Psoas muscle (tissue), 7 donors: ENCODE measurements at regions not wholly inside any gene's neighbourhood (a gene's known extent, or its start where the extent isn't known, plus 50 kb on each side); places are given as distances from the start of the nearest gene placed in this dataset.

Experiments used
- ATAC-seq, 4 donors: fragments of 200-7000 bp; cut with Tn5 transposase; one replicate each; pipeline ENCODE4 v1.9.1; 2020; ENCODE audit warnings: moderate library complexity in 3 of 4, mild to moderate bottlenecking in 2 of 4
- DNase-seq, 2 donors: peaks; one replicate each; pipeline ENCODE4 v3.0.0-alpha.2; 2020
- H3K27ac ChIP-seq: fragments of 200-600 bp; one replicate; pipeline ENCODE4 v1.8.0; 2022
- H3K27me3 ChIP-seq, 3 donors: fragments of 200-600 bp in 1 of 3; one replicate each; pipeline versions ENCODE4 v1.6.1 to v1.8.0; 2013 to 2022; ENCODE audit warnings: low read length in 2 of 3, mild to moderate bottlenecking in 2 of 3, moderate library complexity in 1 of 3; ENCODE audit not compliant: insufficient read depth in 3 of 3
- H3K36me3 ChIP-seq, 2 donors: fragments of 200-600 bp in 1 of 2; one replicate each; pipeline versions ENCODE4 v1.6.1 to v1.8.0; 2013 to 2022; ENCODE audit warnings: low read depth in 1 of 2, mild to moderate bottlenecking in 1 of 2, moderate library complexity in 1 of 2; ENCODE audit not compliant: insufficient read depth in 1 of 2
- H3K4me1 ChIP-seq: fragments of 200-600 bp; one replicate; pipeline ENCODE4 v1.8.0; 2022
- H3K4me3 ChIP-seq: fragments of 200-600 bp; one replicate; pipeline ENCODE4 v1.8.0; 2022; ENCODE audit warnings: mild to moderate bottlenecking
- H3K9me3 ChIP-seq: fragments of 200-600 bp; one replicate; pipeline ENCODE4 v1.8.0; 2022
- WGBS, 3 donors: extraction: QIAGEN DNeasy Blood & Tissue Kit; methylation state at CpG; one replicate each; pipeline versions ENCODE4 v1.1.6 to v1.1.7; 2013; 5-methylcytosine and 5-hydroxymethylcytosine counted together
- intact Hi-C, 2 donors: fragments of 100-400 bp; cut with DNase I; formaldehyde crosslinking; loops; one replicate each; pipeline versions ENCODE4 v1.11.0 to v1.14.2; 2022
- TF ChIP-seq, protein P1 (sequence below): fragments of 200-600 bp; IDR thresholded peaks from one replicate; pipeline ENCODE4 v1.8.0; 2022; ENCODE audit warnings: antibody characterized with exemption
- donor health status: healthy with polysubstance abuse.
- donor health status: DM: no; HTN: no; CAD: no; lungs with moderate emphysema.
- donor health status: Bipolar disorder and iron deficiency.
- donor health status: healthy.
- donor health status: DM: yes; HTN: yes; CAD: no.
- donor health status: DM: no; HTN: no; CAD: no.
- donor health status: DM: yes; HTN: yes; CAD: no.

DNA sequence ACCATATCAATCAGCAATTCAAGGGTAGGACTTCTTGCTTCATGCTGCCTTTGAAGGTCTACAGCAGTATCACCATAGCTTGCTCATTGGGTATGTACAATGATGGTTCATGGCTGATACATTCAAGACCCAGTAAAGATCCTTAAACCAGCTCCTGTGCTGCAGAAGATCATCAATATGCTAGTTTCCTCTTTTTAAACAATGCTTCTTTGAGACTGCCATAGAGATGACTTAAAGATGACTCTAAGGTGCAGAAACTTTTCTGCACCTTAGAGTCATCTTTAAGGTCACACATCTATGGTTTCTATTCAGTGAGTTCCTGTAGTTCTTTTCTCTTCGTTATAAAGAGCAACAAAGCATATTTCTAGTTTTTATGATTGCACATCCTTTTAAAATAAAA lies 102.8 kb upstream of the KLHL14 start:
- intact Hi-C loops = loop anchor here in 1 of 2 donors (10.0 kb wide), 1 partner anchor 59 kb away; no protein-coding TSS in a partner anchor

GRCh38 chr18:32871786-32872185 lies 99.0 kb upstream of the KLHL14 start:
- intact Hi-C loops = loop anchor here in 1 of 2 donors (10.0 kb wide), 1 partner anchor 63 kb away; no protein-coding TSS in a partner anchor
- no peaks in the 10 kb centered on the region for H3K4me1 ChIP-seq
- H3K27ac ChIP-seq = no peak overlapping the region
- 62 to 73% (median 66%) methylated on average over 4 of the region's 4 CpGs for WGBS, 3 donors
- no peak for ATAC-seq
- no peaks in the 10 kb centered on the region for H3K36me3 ChIP-seq
- peaks cover 0 to 6% (median 0%) of the 10 kb centered on the region in 3 donors for H3K27me3 ChIP-seq
- no peaks in the 10 kb centered on the region for H3K9me3 ChIP-seq
- H3K4me3 ChIP-seq = no peak overlapping the region
- TF ChIP-seq, protein P1, sequence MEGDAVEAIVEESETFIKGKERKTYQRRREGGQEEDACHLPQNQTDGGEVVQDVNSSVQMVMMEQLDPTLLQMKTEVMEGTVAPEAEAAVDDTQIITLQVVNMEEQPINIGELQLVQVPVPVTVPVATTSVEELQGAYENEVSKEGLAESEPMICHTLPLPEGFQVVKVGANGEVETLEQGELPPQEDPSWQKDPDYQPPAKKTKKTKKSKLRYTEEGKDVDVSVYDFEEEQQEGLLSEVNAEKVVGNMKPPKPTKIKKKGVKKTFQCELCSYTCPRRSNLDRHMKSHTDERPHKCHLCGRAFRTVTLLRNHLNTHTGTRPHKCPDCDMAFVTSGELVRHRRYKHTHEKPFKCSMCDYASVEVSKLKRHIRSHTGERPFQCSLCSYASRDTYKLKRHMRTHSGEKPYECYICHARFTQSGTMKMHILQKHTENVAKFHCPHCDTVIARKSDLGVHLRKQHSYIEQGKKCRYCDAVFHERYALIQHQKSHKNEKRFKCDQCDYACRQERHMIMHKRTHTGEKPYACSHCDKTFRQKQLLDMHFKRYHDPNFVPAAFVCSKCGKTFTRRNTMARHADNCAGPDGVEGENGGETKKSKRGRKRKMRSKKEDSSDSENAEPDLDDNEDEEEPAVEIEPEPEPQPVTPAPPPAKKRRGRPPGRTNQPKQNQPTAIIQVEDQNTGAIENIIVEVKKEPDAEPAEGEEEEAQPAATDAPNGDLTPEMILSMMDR = no peak
- no peak for DNase-seq

More for the DNA sequence above, 102.8 kb upstream of the KLHL14 start:
- ATAC-seq (no peak), DNase-seq (no peak)
- H3K36me3 ChIP-seq = no peaks in the 10 kb centered on the region
- TF ChIP-seq, protein P1 = no peak
- H3K27me3 ChIP-seq = no peaks in the 10 kb centered on the region
- WGBS, 3 donors = 73 to 93% (median 83%) methylated on average over 1 of the region's 1 CpG
- no peak overlapping the region for H3K27ac ChIP-seq
- H3K4me3 ChIP-seq = no peak overlapping the region
- no peaks in the 10 kb centered on the region for H3K4me1 ChIP-seq
- no peaks in the 10 kb centered on the region for H3K9me3 ChIP-seq

GRCh38 chr18:32870611-32871010 lies 97.8 kb upstream of the KLHL14 start:
- TF ChIP-seq, protein P1 = no peak
- Histone ChIP-seq H3K4me3 (no peak overlapping the region), H3K27me3 (peaks cover 0 to 6% (median 0%) of the 10 kb centered on the region in 3 donors), H3K9me3 (no peaks in the 10 kb centered on the region), H3K36me3 (no peaks in the 10 kb centered on the region), H3K27ac (no peak overlapping the region), H3K4me1 (no peaks in the 10 kb centered on the region)
- no peak for DNase-seq
- WGBS, 3 donors = 35 to 50% (median 37%) methylated on average over 2 of the region's 2 CpGs
- intact Hi-C loops = loop anchor here in 1 of 2 donors (10.0 kb wide), 1 partner anchor 64 kb away; no protein-coding TSS in a partner anchor
- no peak for ATAC-seq

DNA sequence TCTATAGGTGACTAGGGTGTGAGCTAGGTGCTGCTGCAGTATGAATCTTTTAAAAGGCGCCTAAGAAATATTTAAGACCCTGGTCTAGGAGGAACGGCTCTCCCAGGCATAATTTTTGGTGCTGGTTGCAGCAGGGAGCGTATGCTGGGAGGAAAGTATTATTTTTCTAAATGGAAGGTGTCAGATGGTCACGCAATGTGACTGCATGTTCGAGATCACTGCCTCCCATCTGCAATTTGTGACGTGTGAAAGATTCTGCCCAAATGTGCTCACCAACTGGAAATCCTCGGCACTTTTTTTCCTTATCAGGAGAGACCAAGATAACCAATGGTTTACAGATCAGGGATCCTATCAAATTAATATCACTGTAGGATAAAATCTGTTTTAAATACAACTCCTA lies 95.6 kb upstream of the KLHL14 start:
- Histone ChIP-seq H3K4me3 (no peak overlapping the region), H3K27me3 (peaks cover 0 to 6% (median 0%) of the 10 kb centered on the region in 3 donors), H3K9me3 (no peaks in the 10 kb centered on the region), H3K36me3 (no peaks in the 10 kb centered on the region), H3K27ac (no peak overlapping the region), H3K4me1 (no peaks in the 10 kb centered on the region)
- TF ChIP-seq, protein P1 = no peak
- DNase-seq (no peak), ATAC-seq (no peak)
- intact Hi-C loops = no loop called here
- WGBS, 3 donors = 44 to 51% (median 49%) methylated on average over 7 of the region's 7 CpGs

DNA sequence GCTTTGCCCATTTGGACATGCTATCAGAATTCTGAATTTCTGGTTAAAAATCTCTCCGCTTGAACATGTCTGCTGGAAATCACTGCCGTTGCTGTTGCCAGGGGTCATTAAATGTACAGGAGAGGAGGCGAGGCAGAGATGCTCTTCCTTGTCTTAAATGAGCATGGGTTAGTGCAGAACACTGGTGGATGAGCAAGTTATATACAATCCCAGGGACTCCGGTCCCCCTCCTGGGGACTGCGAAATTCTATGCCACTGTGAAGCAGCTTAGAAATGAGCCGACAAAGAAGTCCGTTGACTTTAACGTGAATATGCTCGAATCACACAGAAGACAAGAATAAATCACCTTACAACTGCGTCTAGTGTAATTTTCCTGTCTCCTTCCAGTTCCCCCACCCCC lies 95.1 kb upstream of the KLHL14 start:
- no peak overlapping the region for H3K4me3 ChIP-seq
- no peaks in the 10 kb centered on the region for H3K9me3 ChIP-seq
- DNase-seq (no peak), ATAC-seq (no peak)
- intact Hi-C loops = no loop called here
- peaks cover 0 to 6% (median 0%) of the 10 kb centered on the region in 3 donors for H3K27me3 ChIP-seq
- 24 to 27% (median 24%) methylated on average over 10 of the region's 10 CpGs for WGBS, 3 donors
- no peak overlapping the region for H3K27ac ChIP-seq
- TF ChIP-seq, protein P1 = no peak
- no peaks in the 10 kb centered on the region for H3K36me3 ChIP-seq
- H3K4me1 ChIP-seq = no peaks in the 10 kb centered on the region
